ENCODE measurements at regions not wholly inside any gene's neighbourhood (a gene's known extent, or its start where the extent isn't known, plus 50 kb on each side); places are given as distances from the start of the nearest gene placed in this dataset.

DNA sequence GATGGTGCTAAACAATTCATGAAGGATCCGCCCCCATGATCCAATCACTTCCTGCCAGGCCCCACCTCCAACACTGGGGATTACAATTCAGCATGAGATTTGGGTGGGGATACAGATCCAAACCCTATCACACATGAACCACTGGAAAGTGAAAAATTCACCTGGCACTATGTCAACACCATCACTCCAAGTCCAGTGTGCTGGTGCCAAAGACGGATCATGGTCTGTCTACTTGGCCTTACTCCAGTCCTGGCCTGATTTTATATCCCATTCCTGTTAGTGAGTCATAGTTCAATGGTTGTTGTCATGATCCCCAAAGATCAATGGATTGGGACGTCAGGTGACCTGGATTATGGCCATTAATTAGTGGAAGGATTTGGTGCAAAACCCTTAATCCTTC lies 147.4 kb upstream of the RPS23 start:
- H3K9ac ChIP-seq (ENCODE audit: insufficient read depth, low read depth, low read length), result no peak overlapping the region
- H3K4me2 ChIP-seq (ENCODE audit: low read depth, low read length), result no peak overlapping the region
- H3K4me1 ChIP-seq (ENCODE audit: insufficient read depth, low read length), result 0 out of 2 replicates have a peak, but pooled peaks cover 5% of the 10 kb centered on the region
- ATAC-seq (no peak), FAIRE-seq (no peak), DNase-seq (ENCODE audit: low spot score) (no peak)
- 24% methylated on average over 2 of the region's 3 CpGs for WGBS (ENCODE audit: low lambda C conversion rate)
- ChIA-PET CTCF (ENCODE audit: low intra/inter-chr PET ratio, low total read pairs) (no interaction called here), POLR2A (no interaction called here)
- no peaks in the 10 kb centered on the region for H3K36me3 ChIP-seq (replicated peaks in 1 of 2; ENCODE audit: control insufficient read depth in 1 of 2, insufficient read depth in 2 of 2, low read length in 2 of 2)
- no peaks in the 10 kb centered on the region for H3K9me3 ChIP-seq (ENCODE audit: low read length)
- no TSS peak for BruUV-seq (replicated peaks)
- H3K27me3 ChIP-seq (ENCODE audit: control insufficient read depth in 1 of 2, insufficient read depth in 2 of 2, low read length in 2 of 2), result no peaks in the 10 kb centered on the region
- H3K27ac ChIP-seq (ENCODE audit: extremely low read length, insufficient read depth, low read length), result no peak overlapping the region
- intact Hi-C loops (cut with micrococcal nuclease; ENCODE audit: unreplicated experiment) (no loop called here), in situ Hi-C loops (cut with HindIII; ENCODE audit: extremely low pct_ligation_motif_present, low pct_unique_long_range_greater_than_20kb) (no loop called here)
- no peak overlapping the region for H2AFZ ChIP-seq (ENCODE audit: low read length)
- TF ChIP-seq SRSF9 (IDR thresholded peaks at IDR 0.05; ENCODE audit: borderline replicate concordance, insufficient read depth, low read depth, low read length, poor library complexity, severe bottlenecking), result no peak
- no peak for TF ChIP-seq SIN3A (IDR thresholded peaks at IDR 0.05; ENCODE audit: borderline replicate concordance, low read depth, low read length)
- no peak for TF ChIP-seq ZNF335 (CRISPR knock-in tag; IDR thresholded peaks at IDR 0.05)
- TF ChIP-seq ARID2 (CRISPR knock-in tag; IDR thresholded peaks at IDR 0.05; ENCODE audit: borderline replicate concordance), result no peak
- no peak overlapping the region for H3K4me3 ChIP-seq (replicated peaks in 1 of 3; ENCODE audit: insufficient read depth in 1 of 3, low read depth in 2 of 3, low read length in 3 of 3)
- H4K20me1 ChIP-seq (ENCODE audit: insufficient read depth, low read length), result no peaks in the 10 kb centered on the region
- H3K79me2 ChIP-seq (ENCODE audit: insufficient read depth, low read length), result no peaks in the 10 kb centered on the region

DNA sequence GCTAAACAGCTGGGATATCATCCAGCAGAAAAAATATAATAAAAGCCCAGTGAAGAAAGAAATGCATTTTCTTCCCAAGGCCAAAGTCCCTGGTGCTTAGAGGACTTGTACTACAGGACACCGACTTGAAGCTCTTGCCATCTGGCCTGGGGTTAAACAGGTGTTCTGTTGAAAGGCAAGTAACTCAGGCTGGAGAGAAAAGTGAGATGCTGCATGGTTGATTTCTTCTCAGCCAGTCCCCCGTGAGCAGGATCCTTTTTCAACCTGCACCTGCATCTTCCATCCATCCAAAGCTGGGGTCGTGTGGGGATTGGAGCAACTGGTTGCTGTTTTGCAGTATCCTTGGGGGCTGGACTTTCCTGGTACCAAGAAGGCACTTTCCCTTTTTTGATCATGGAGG lies 146.1 kb upstream of the RPS23 start:
- Histone ChIP-seq H3K36me3 (replicated peaks in 1 of 2; ENCODE audit: control insufficient read depth in 1 of 2, insufficient read depth in 2 of 2, low read length in 2 of 2) (no peaks in the 10 kb centered on the region), H3K4me2 (ENCODE audit: low read depth, low read length) (no peak overlapping the region), H3K9ac (ENCODE audit: insufficient read depth, low read depth, low read length) (no peak overlapping the region), H3K27ac (ENCODE audit: extremely low read length, insufficient read depth, low read length) (no peak overlapping the region), H3K79me2 (ENCODE audit: insufficient read depth, low read length) (no peaks in the 10 kb centered on the region), H3K4me1 (ENCODE audit: insufficient read depth, low read length) (0 out of 2 replicates have a peak, but pooled peaks cover 5% of the 10 kb centered on the region), H3K27me3 (ENCODE audit: control insufficient read depth in 1 of 2, insufficient read depth in 2 of 2, low read length in 2 of 2) (no peaks in the 10 kb centered on the region), H3K9me3 (ENCODE audit: low read length) (no peaks in the 10 kb centered on the region), H3K4me3 (replicated peaks in 1 of 3; ENCODE audit: insufficient read depth in 1 of 3, low read depth in 2 of 3, low read length in 3 of 3) (no peak overlapping the region), H4K20me1 (ENCODE audit: insufficient read depth, low read length) (no peaks in the 10 kb centered on the region), H2AFZ (ENCODE audit: low read length) (no peak overlapping the region)
- FAIRE-seq, result no peak
- no TSS peak for BruUV-seq (replicated peaks)
- WGBS (ENCODE audit: low lambda C conversion rate), result 30% methylated on average over 2 of the region's 3 CpGs
- in situ Hi-C loops (cut with HindIII; ENCODE audit: extremely low pct_ligation_motif_present, low pct_unique_long_range_greater_than_20kb), result no loop called here
- no peak for ATAC-seq
- intact Hi-C loops (cut with micrococcal nuclease; ENCODE audit: unreplicated experiment), result no loop called here
- ChIA-PET CTCF (ENCODE audit: low intra/inter-chr PET ratio, low total read pairs) (no interaction called here), POLR2A (no interaction called here)
- DNase-seq (ENCODE audit: low spot score), result no peak
- TF ChIP-seq, protein P1, sequence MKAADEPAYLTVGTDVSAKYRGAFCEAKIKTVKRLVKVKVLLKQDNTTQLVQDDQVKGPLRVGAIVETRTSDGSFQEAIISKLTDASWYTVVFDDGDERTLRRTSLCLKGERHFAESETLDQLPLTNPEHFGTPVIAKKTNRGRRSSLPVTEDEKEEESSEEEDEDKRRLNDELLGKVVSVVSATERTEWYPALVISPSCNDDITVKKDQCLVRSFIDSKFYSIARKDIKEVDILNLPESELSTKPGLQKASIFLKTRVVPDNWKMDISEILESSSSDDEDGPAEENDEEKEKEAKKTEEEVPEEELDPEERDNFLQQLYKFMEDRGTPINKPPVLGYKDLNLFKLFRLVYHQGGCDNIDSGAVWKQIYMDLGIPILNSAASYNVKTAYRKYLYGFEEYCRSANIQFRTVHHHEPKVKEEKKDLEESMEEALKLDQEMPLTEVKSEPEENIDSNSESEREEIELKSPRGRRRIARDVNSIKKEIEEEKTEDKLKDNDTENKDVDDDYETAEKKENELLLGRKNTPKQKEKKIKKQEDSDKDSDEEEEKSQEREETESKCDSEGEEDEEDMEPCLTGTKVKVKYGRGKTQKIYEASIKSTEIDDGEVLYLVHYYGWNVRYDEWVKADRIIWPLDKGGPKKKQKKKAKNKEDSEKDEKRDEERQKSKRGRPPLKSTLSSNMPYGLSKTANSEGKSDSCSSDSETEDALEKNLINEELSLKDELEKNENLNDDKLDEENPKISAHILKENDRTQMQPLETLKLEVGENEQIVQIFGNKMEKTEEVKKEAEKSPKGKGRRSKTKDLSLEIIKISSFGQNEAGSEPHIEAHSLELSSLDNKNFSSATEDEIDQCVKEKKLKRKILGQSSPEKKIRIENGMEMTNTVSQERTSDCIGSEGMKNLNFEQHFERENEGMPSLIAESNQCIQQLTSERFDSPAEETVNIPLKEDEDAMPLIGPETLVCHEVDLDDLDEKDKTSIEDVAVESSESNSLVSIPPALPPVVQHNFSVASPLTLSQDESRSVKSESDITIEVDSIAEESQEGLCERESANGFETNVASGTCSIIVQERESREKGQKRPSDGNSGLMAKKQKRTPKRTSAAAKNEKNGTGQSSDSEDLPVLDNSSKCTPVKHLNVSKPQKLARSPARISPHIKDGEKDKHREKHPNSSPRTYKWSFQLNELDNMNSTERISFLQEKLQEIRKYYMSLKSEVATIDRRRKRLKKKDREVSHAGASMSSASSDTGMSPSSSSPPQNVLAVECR (CRISPR knock-in tag; IDR thresholded peaks at IDR 0.05; ENCODE audit: borderline replicate concordance), result no peak
- no peak for TF ChIP-seq TBX2 (CRISPR knock-in tag; IDR thresholded peaks at IDR 0.05; ENCODE audit: borderline replicate concordance)
- no peak for TF ChIP-seq MIER3 (CRISPR knock-in tag; IDR thresholded peaks at IDR 0.05; ENCODE audit: borderline replicate concordance)
- no peak for TF ChIP-seq ZBTB34 (CRISPR knock-in tag; IDR thresholded peaks at IDR 0.05)
- no peak for TF ChIP-seq POLR2AphosphoS5 (IDR thresholded peaks at IDR 0.05; ENCODE audit: low read depth, low read length)
- TF ChIP-seq MEF2D (CRISPR knock-in tag; IDR thresholded peaks at IDR 0.05), result no peak
- no peak for TF ChIP-seq HMG20B (CRISPR knock-in tag; conservative IDR thresholded peaks at IDR 0.05)
- no peak for TF ChIP-seq EHMT2 (IDR thresholded peaks at IDR 0.05; ENCODE audit: borderline replicate concordance, low read depth, low read length)
- TF ChIP-seq IKZF1 (IDR thresholded peaks at IDR 0.05), result no peak

Measured in HepG2 (cell line).